ENCODE measurements at regions not wholly inside any gene's neighbourhood (a gene's known extent, or its start where the extent isn't known, plus 50 kb on each side); places are given as distances from the start of the nearest gene placed in this dataset.

DNA sequence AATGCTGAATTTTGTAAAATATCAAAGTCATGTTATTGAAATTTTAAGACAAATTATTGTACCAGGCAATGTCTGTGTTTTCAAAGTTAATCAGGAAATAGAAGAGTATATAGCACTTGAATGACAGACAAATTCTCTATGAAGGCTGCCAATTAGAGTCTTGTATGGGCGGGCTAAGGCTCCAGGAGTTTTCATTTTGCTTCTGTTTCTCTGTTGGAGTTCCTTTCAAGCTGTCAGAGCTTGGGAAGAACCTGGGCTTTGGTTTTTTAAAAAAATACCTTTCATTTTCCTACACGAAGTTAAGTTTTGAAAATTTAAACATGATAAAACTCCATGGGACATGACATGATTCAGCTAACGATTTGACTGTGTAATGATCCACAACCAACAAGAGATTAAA, 339.0 kb upstream of the KCNH7 start:
- ATAC-seq, result no peak
- Mint-ChIP-seq H3K27ac (no peak overlapping the region), H3K27me3 (ENCODE audit: low read depth) (peaks cover 23% of the 10 kb centered on the region), H3K4me3 (no peak overlapping the region), H3K4me1 (no peaks in the 10 kb centered on the region), H3K36me3 (no peaks in the 10 kb centered on the region), H3K9me3 (no peaks in the 10 kb centered on the region)
- POLR2A ChIA-PET, result no interaction called here
- TF ChIP-seq CBFB (CRISPR knock-in tag; IDR thresholded peaks at IDR 0.05; ENCODE audit: low read depth) (no peak), ZNF121 (CRISPR knock-in tag; IDR thresholded peaks at IDR 0.05) (no peak), HMGA2 (CRISPR knock-in tag; IDR thresholded peaks at IDR 0.05) (no peak), ZNF416 (CRISPR knock-in tag; IDR thresholded peaks at IDR 0.05) (no peak), JUN (CRISPR knock-in tag; IDR thresholded peaks at IDR 0.05) (no peak), FOXJ3 (CRISPR knock-in tag; IDR thresholded peaks at IDR 0.05; ENCODE audit: borderline replicate concordance) (no peak), ETV6 (CRISPR knock-in tag; IDR thresholded peaks at IDR 0.05) (no peak), ZNF396 (CRISPR knock-in tag; IDR thresholded peaks at IDR 0.05; ENCODE audit: borderline replicate concordance) (no peak), OVOL2 (CRISPR knock-in tag; IDR thresholded peaks at IDR 0.05; ENCODE audit: borderline replicate concordance) (no peak)
- TF ChIP-seq, protein P1, sequence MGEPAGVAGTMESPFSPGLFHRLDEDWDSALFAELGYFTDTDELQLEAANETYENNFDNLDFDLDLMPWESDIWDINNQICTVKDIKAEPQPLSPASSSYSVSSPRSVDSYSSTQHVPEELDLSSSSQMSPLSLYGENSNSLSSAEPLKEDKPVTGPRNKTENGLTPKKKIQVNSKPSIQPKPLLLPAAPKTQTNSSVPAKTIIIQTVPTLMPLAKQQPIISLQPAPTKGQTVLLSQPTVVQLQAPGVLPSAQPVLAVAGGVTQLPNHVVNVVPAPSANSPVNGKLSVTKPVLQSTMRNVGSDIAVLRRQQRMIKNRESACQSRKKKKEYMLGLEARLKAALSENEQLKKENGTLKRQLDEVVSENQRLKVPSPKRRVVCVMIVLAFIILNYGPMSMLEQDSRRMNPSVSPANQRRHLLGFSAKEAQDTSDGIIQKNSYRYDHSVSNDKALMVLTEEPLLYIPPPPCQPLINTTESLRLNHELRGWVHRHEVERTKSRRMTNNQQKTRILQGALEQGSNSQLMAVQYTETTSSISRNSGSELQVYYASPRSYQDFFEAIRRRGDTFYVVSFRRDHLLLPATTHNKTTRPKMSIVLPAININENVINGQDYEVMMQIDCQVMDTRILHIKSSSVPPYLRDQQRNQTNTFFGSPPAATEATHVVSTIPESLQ (CRISPR knock-in tag; IDR thresholded peaks at IDR 0.05), result no peak
- TF ChIP-seq, protein P2, sequence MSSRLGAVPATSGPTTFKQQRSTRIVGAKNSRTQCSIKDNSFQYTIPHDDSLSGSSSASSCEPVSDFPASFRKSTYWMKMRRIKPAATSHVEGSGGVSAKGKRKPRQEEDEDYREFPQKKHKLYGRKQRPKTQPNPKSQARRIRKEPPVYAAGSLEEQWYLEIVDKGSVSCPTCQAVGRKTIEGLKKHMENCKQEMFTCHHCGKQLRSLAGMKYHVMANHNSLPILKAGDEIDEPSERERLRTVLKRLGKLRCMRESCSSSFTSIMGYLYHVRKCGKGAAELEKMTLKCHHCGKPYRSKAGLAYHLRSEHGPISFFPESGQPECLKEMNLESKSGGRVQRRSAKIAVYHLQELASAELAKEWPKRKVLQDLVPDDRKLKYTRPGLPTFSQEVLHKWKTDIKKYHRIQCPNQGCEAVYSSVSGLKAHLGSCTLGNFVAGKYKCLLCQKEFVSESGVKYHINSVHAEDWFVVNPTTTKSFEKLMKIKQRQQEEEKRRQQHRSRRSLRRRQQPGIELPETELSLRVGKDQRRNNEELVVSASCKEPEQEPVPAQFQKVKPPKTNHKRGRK (CRISPR knock-in tag; IDR thresholded peaks at IDR 0.05; ENCODE audit: borderline replicate concordance), result no peak
- TF ChIP-seq, protein P3, sequence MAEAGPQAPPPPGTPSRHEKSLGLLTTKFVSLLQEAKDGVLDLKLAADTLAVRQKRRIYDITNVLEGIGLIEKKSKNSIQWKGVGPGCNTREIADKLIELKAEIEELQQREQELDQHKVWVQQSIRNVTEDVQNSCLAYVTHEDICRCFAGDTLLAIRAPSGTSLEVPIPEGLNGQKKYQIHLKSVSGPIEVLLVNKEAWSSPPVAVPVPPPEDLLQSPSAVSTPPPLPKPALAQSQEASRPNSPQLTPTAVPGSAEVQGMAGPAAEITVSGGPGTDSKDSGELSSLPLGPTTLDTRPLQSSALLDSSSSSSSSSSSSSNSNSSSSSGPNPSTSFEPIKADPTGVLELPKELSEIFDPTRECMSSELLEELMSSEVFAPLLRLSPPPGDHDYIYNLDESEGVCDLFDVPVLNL (CRISPR knock-in tag; IDR thresholded peaks at IDR 0.05; ENCODE audit: borderline replicate concordance, low read depth), result no peak
- TF ChIP-seq, protein P4, sequence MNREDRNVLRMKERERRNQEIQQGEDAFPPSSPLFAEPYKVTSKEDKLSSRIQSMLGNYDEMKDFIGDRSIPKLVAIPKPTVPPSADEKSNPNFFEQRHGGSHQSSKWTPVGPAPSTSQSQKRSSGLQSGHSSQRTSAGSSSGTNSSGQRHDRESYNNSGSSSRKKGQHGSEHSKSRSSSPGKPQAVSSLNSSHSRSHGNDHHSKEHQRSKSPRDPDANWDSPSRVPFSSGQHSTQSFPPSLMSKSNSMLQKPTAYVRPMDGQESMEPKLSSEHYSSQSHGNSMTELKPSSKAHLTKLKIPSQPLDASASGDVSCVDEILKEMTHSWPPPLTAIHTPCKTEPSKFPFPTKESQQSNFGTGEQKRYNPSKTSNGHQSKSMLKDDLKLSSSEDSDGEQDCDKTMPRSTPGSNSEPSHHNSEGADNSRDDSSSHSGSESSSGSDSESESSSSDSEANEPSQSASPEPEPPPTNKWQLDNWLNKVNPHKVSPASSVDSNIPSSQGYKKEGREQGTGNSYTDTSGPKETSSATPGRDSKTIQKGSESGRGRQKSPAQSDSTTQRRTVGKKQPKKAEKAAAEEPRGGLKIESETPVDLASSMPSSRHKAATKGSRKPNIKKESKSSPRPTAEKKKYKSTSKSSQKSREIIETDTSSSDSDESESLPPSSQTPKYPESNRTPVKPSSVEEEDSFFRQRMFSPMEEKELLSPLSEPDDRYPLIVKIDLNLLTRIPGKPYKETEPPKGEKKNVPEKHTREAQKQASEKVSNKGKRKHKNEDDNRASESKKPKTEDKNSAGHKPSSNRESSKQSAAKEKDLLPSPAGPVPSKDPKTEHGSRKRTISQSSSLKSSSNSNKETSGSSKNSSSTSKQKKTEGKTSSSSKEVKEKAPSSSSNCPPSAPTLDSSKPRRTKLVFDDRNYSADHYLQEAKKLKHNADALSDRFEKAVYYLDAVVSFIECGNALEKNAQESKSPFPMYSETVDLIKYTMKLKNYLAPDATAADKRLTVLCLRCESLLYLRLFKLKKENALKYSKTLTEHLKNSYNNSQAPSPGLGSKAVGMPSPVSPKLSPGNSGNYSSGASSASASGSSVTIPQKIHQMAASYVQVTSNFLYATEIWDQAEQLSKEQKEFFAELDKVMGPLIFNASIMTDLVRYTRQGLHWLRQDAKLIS (CRISPR knock-in tag; IDR thresholded peaks at IDR 0.05; ENCODE audit: borderline replicate concordance), result no peak
- TF ChIP-seq, protein P5, sequence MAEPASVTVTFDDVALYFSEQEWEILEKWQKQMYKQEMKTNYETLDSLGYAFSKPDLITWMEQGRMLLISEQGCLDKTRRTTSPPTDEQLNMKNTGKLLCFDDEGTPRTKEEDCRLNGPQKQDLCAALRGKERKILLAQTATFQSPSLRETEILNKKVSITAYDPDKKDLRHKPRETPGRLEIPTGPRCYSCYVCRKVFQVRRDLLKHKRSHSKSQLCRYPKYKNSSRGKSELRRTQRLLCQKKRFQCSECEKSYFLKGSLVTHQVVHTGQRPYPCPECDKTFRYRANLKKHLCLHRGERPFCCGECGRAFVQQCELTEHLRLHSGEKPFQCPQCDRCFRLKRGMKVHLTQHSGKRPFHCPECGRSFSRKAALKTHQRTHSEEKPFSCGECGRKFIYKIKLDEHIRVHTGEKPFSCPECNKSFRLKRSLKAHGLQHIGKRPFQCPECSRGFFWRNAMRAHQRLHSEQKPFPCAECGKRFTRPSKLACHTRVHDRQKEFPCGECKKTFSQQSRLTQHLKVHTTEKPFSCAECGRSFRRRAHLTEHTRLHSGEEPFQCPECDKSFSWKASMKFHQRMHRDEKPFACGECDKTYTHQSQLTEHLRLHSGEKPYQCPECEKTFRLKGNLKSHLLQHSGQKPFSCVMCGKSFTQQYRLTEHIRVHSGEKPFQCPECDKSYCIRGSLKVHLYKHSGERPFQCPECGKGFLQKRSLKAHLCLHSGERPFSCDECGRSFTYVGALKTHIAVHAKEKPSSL (CRISPR knock-in tag; conservative IDR thresholded peaks at IDR 0.05), result no peak
- CTCF ChIA-PET, result no interaction called here
- DNase-seq (ENCODE audit: low spot score), result no peak

DNA sequence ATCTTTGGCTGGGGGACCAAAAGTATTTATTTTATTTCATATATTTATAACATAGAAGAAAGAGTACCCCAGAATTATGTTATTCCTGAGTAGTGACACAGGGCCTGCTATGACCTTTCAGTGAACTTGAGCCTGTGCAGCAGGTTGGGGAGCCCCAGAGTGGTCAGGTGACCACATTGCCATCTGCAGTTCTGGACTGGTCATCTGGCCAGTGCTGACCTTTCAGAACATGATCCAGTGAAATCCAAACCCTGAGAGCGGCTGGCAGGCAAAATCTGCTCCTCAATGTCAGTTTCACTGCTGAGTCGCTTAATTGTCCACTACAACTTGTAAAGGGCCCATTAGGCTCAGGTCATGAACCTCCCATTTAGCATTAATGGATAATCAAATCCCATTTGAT, 336.7 kb upstream of the KCNH7 start:
- Mint-ChIP-seq H3K36me3 (no peaks in the 10 kb centered on the region), H3K4me1 (peaks cover 7% of the 10 kb centered on the region), H3K4me3 (no peak overlapping the region), H3K27me3 (ENCODE audit: low read depth) (peaks cover 41% of the 10 kb centered on the region), H3K9me3 (no peaks in the 10 kb centered on the region), H3K27ac (no peak overlapping the region)
- CTCF ChIA-PET, result no interaction called here
- ATAC-seq, result no peak
- POLR2A ChIA-PET, result no interaction called here
- DNase-seq (ENCODE audit: low spot score), result no peak
- no peak for TF ChIP-seq MYBL2 (CRISPR knock-in tag; IDR thresholded peaks at IDR 0.05)
- no peak for TF ChIP-seq GABPB1 (CRISPR knock-in tag; IDR thresholded peaks at IDR 0.05)
- TF ChIP-seq, protein P6, sequence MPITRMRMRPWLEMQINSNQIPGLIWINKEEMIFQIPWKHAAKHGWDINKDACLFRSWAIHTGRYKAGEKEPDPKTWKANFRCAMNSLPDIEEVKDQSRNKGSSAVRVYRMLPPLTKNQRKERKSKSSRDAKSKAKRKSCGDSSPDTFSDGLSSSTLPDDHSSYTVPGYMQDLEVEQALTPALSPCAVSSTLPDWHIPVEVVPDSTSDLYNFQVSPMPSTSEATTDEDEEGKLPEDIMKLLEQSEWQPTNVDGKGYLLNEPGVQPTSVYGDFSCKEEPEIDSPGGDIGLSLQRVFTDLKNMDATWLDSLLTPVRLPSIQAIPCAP (CRISPR knock-in tag; IDR thresholded peaks at IDR 0.05), result no peak
- no peak for TF ChIP-seq ZNF671 (CRISPR knock-in tag; IDR thresholded peaks at IDR 0.05)
- TF ChIP-seq, protein P7, sequence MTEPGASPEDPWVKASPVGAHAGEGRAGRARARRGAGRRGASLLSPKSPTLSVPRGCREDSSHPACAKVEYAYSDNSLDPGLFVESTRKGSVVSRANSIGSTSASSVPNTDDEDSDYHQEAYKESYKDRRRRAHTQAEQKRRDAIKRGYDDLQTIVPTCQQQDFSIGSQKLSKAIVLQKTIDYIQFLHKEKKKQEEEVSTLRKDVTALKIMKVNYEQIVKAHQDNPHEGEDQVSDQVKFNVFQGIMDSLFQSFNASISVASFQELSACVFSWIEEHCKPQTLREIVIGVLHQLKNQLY (CRISPR knock-in tag; IDR thresholded peaks at IDR 0.05), result no peak
- TF ChIP-seq, protein P8, sequence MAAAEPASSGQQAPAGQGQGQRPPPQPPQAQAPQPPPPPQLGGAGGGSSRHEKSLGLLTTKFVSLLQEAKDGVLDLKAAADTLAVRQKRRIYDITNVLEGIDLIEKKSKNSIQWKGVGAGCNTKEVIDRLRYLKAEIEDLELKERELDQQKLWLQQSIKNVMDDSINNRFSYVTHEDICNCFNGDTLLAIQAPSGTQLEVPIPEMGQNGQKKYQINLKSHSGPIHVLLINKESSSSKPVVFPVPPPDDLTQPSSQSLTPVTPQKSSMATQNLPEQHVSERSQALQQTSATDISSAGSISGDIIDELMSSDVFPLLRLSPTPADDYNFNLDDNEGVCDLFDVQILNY (CRISPR knock-in tag; IDR thresholded peaks at IDR 0.05), result no peak

Data from WTC11 (cell line).